HEK293 (cell line): ENCODE measurements at regions not wholly inside any gene's neighbourhood (a gene's known extent, or its start where the extent isn't known, plus 50 kb on each side); places are given as distances from the start of the nearest gene placed in this dataset.

Experiments
- ZEB2 ChIP-seq: fragments of 450-650 bp; formaldehyde crosslinking; IDR thresholded peaks from 2 replicates; pipeline ENCODE4 v1.5.1; 2016; ENCODE audit warnings: missing biosample characterization, missing genetic modification characterization
- ZNF23 ChIP-seq: fragments of 450-650 bp; formaldehyde crosslinking; IDR thresholded peaks from 2 replicates; pipeline ENCODE4 v1.5.1; 2016; ENCODE audit warnings: missing biosample characterization, missing genetic modification characterization, borderline replicate concordance
- ZNF302 ChIP-seq: fragments of 450-650 bp; formaldehyde crosslinking; IDR thresholded peaks from 2 replicates; pipeline ENCODE4 v1.5.1; 2016; ENCODE audit warnings: missing biosample characterization, missing genetic modification characterization, low read depth
- ZNF707 ChIP-seq: fragments of 450-650 bp; formaldehyde crosslinking; IDR thresholded peaks from 2 replicates; pipeline ENCODE4 v1.5.1; 2016; ENCODE audit warnings: missing biosample characterization, missing genetic modification characterization
- TF ChIP-seq, protein P1 (sequence below): fragments of 450-650 bp; formaldehyde crosslinking; IDR thresholded peaks from 2 replicates; pipeline ENCODE4 v1.5.1; 2016; ENCODE audit warnings: missing biosample characterization, missing genetic modification characterization
- TF ChIP-seq, protein P2 (sequence below): fragments of 450-650 bp; formaldehyde crosslinking; IDR thresholded peaks from 2 replicates; pipeline ENCODE4 v1.5.1; 2016; ENCODE audit warnings: missing biosample characterization, missing genetic modification characterization
- TF ChIP-seq, protein P3 (sequence below): fragments of 450-650 bp; formaldehyde crosslinking; IDR thresholded peaks from 2 replicates; pipeline ENCODE4 v1.5.1; 2016; ENCODE audit warnings: missing biosample characterization, missing genetic modification characterization

DNA sequence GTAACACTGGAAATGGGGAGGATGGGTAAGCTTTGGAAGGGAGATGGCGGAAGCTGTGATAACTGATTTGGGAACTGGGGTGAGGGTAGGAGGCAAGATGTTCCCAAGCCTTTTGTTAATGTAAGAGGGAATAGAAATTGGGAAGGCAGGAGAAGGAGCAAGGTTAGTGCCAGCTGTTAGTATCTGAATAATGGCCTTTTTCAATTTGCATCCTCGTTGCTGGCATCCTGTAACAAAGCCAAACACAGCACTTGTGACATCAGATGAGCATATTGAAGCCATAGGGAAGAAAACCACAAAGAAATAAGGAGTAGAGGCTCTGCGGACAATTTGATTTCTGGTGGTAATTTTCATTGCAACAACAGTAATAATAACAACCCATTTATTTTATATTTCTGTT, 70.9 kb upstream of the CLMP start:
- TF ChIP-seq, protein P1, sequence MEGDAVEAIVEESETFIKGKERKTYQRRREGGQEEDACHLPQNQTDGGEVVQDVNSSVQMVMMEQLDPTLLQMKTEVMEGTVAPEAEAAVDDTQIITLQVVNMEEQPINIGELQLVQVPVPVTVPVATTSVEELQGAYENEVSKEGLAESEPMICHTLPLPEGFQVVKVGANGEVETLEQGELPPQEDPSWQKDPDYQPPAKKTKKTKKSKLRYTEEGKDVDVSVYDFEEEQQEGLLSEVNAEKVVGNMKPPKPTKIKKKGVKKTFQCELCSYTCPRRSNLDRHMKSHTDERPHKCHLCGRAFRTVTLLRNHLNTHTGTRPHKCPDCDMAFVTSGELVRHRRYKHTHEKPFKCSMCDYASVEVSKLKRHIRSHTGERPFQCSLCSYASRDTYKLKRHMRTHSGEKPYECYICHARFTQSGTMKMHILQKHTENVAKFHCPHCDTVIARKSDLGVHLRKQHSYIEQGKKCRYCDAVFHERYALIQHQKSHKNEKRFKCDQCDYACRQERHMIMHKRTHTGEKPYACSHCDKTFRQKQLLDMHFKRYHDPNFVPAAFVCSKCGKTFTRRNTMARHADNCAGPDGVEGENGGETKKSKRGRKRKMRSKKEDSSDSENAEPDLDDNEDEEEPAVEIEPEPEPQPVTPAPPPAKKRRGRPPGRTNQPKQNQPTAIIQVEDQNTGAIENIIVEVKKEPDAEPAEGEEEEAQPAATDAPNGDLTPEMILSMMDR (tag by site-specific recombination) = no peak
- TF ChIP-seq, protein P2, sequence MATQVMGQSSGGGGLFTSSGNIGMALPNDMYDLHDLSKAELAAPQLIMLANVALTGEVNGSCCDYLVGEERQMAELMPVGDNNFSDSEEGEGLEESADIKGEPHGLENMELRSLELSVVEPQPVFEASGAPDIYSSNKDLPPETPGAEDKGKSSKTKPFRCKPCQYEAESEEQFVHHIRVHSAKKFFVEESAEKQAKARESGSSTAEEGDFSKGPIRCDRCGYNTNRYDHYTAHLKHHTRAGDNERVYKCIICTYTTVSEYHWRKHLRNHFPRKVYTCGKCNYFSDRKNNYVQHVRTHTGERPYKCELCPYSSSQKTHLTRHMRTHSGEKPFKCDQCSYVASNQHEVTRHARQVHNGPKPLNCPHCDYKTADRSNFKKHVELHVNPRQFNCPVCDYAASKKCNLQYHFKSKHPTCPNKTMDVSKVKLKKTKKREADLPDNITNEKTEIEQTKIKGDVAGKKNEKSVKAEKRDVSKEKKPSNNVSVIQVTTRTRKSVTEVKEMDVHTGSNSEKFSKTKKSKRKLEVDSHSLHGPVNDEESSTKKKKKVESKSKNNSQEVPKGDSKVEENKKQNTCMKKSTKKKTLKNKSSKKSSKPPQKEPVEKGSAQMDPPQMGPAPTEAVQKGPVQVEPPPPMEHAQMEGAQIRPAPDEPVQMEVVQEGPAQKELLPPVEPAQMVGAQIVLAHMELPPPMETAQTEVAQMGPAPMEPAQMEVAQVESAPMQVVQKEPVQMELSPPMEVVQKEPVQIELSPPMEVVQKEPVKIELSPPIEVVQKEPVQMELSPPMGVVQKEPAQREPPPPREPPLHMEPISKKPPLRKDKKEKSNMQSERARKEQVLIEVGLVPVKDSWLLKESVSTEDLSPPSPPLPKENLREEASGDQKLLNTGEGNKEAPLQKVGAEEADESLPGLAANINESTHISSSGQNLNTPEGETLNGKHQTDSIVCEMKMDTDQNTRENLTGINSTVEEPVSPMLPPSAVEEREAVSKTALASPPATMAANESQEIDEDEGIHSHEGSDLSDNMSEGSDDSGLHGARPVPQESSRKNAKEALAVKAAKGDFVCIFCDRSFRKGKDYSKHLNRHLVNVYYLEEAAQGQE (tag by site-specific recombination) = no peak
- TF ChIP-seq ZNF23 (tag by site-specific recombination) = no peak
- TF ChIP-seq ZEB2 (tag by site-specific recombination) = no peak
- TF ChIP-seq ZNF707 (tag by site-specific recombination) = no peak
- TF ChIP-seq ZNF302 (tag by site-specific recombination) = no peak
- TF ChIP-seq, protein P3, sequence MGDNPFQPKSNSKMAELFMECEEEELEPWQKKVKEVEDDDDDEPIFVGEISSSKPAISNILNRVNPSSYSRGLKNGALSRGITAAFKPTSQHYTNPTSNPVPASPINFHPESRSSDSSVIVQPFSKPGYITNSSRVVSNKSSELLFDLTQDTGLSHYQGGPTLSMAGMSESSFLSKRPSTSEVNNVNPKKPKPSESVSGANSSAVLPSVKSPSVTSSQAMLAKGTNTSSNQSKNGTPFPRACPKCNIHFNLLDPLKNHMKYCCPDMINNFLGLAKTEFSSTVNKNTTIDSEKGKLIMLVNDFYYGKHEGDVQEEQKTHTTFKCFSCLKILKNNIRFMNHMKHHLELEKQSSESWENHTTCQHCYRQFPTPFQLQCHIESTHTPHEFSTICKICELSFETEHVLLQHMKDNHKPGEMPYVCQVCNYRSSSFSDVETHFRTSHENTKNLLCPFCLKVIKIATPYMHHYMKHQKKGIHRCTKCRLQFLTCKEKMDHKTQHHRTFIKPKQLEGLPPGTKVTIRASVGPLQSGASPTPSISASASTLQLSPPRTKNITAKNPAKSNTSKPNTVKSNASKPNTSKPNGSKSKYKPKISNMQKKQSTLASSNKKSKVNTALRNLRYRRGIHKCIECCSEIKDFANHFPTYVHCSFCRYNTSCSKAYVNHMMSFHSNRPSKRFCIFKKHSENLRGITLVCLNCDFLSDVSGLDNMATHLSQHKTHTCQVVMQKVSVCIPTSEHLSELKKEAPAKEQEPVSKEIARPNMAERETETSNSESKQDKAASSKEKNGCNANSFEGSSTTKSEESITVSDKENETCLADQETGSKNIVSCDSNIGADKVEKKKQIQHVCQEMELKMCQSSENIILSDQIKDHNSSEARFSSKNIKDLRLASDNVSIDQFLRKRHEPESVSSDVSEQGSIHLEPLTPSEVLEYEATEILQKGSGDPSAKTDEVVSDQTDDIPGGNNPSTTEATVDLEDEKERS (tag by site-specific recombination) = no peak
